Right lobe of liver (tissue), 4 donors: ENCODE measurements at regions not wholly inside any gene's neighbourhood (a gene's known extent, or its start where the extent isn't known, plus 50 kb on each side); places are given as distances from the start of the nearest gene placed in this dataset.

Experiments
- CTCF ChIP-seq, 4 donors: fragments of 200-600 bp in 3 of 4; fragments of 450-650 bp in 1 of 4; IDR thresholded peaks; one replicate each; pipeline versions ENCODE4 v1.5.1 to v1.8.0; 2016 to 2022; ENCODE audit warnings: antibody characterized with exemption in 4 of 4, mild to moderate bottlenecking in 2 of 4
- POLR2A ChIP-seq: fragments of 450-650 bp; IDR thresholded peaks from one replicate; pipeline ENCODE4 v1.6.1; 2017; ENCODE audit warnings: antibody characterized with exemption, mild to moderate bottlenecking
- donor health status: DM: no; HTN: no; CAD: no.
- donor health status: DM: no; HTN: no; CAD: no.
- donor health status: DM: no; HTN: yes; CAD: no.

DNA sequence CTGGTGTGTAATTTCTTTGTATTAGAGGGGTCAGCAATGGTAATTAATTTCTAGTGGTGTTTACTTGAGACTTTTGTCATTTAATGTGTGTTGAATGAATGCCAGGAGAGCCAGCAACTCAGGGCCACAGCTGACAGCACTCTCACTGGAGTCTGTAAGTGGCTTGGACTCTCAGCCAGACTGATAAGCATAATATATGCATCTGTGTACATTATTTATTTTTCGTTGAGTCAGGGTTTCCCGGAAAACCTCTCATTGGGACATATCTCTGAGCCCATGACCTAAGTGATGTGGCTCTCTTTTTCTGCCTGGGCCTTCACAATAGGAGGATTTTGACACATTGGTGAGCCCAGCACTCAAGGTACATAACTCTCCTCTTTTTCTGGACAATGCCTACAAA, 1007.8 kb upstream of the TSPY4 start:
- TF ChIP-seq CTCF (IDR thresholded peaks at IDR 0.05) (no peak), POLR2A (no peak)
